ENCODE measurements at regions not wholly inside any gene's neighbourhood (a gene's known extent, or its start where the extent isn't known, plus 50 kb on each side); places are given as distances from the start of the nearest gene placed in this dataset.

GRCh38 chr2:239746559-239747246 is 278.4 kb downstream of the NDUFA10 start:
- H3K36me3 ChIP-seq, result no peaks in the 10 kb centered on the region
- TF ChIP-seq CTCF (IDR thresholded peaks at IDR 0.05; ENCODE audit: low read depth, low read length), result no peak
- DNase-seq, result no peak
- peaks cover 19% of the 10 kb centered on the region for H3K27me3 ChIP-seq
- no peaks in the 10 kb centered on the region for H3K9me3 ChIP-seq
- no peak overlapping the region for H3K4me3 ChIP-seq (ENCODE audit: low read depth, low read length)
- no peaks in the 10 kb centered on the region for H3K4me1 ChIP-seq

- Histone ChIP-seq H3K4me1 (no peaks in the 10 kb centered on the region), H3K9me3 (no peaks in the 10 kb centered on the region), H3K36me3 (no peaks in the 10 kb centered on the region), H3K27me3 (peaks cover 22% of the 10 kb centered on the region), H3K4me3 (ENCODE audit: low read depth, low read length) (no peak overlapping the region)
- no peak for TF ChIP-seq CTCF (IDR thresholded peaks at IDR 0.05; ENCODE audit: low read depth, low read length)
- no peak for DNase-seq
These were observed 279.5 kb downstream of the NDUFA10 start for GRCh38 chr2:239745386-239746227.

GRCh38 chr2:239744706-239745340 is 280.3 kb downstream of the NDUFA10 start:
- Histone ChIP-seq H3K9me3 (no peaks in the 10 kb centered on the region), H3K27me3 (peaks cover 25% of the 10 kb centered on the region), H3K36me3 (no peaks in the 10 kb centered on the region), H3K4me3 (ENCODE audit: low read depth, low read length) (no peak overlapping the region), H3K4me1 (no peaks in the 10 kb centered on the region)
- DNase-seq, result no peak
- no peak for TF ChIP-seq CTCF (IDR thresholded peaks at IDR 0.05; ENCODE audit: low read depth, low read length)

- Histone ChIP-seq H3K36me3 (no peaks in the 10 kb centered on the region), H3K4me3 (ENCODE audit: low read depth, low read length) (no peak overlapping the region), H3K9me3 (no peaks in the 10 kb centered on the region), H3K4me1 (no peaks in the 10 kb centered on the region), H3K27me3 (peaks cover 27% of the 10 kb centered on the region)
- no peak for DNase-seq
- no peak for TF ChIP-seq CTCF (IDR thresholded peaks at IDR 0.05; ENCODE audit: low read depth, low read length)
These were observed 281.9 kb downstream of the NDUFA10 start for GRCh38 chr2:239743206-239743605.

GRCh38 chr2:239742377-239742776 is 282.8 kb downstream of the NDUFA10 start:
- H3K36me3 ChIP-seq, result no peaks in the 10 kb centered on the region
- TF ChIP-seq CTCF (IDR thresholded peaks at IDR 0.05; ENCODE audit: low read depth, low read length), result no peak
- H3K4me3 ChIP-seq (ENCODE audit: low read depth, low read length), result no peak overlapping the region
- H3K4me1 ChIP-seq, result no peaks in the 10 kb centered on the region
- peaks cover 27% of the 10 kb centered on the region for H3K27me3 ChIP-seq
- no peaks in the 10 kb centered on the region for H3K9me3 ChIP-seq
- DNase-seq, result no peak
